Prostate gland (tissue), 2 donors: ENCODE measurements at regions not wholly inside any gene's neighbourhood (a gene's known extent, or its start where the extent isn't known, plus 50 kb on each side); places are given as distances from the start of the nearest gene placed in this dataset.

Experiments used
- DNase-seq: peaks from one replicate; pipeline ENCODE4 v3.0.0-alpha.2; 2019; ENCODE audit warnings: low spot score
- H3K27ac ChIP-seq, 2 donors: fragments of 200-600 bp; sonication (generic); 2 replicates each; pipeline ENCODE4 v1.5.1; 2017 to 2019
- H3K27me3 ChIP-seq: fragments of 200-600 bp; sonication (generic); replicated peaks from 2 replicates; pipeline ENCODE4 v1.5.1; 2019; ENCODE audit not compliant: insufficient read depth
- H3K36me3 ChIP-seq, 2 donors: fragments of 200-600 bp; sonication (generic); 1 replicate in 1 of 2; 2 replicates in 1 of 2; pipeline versions ENCODE4 v1.5.1 to v1.8.1; 2017 to 2019
- H3K4me1 ChIP-seq: fragments of 200-600 bp; sonication (generic); replicated peaks from 2 replicates; pipeline ENCODE4 v1.5.1; 2019
- H3K4me3 ChIP-seq, 2 donors: fragments of 200-600 bp; sonication (generic); 2 replicates each; pipeline ENCODE4 v1.5.1; 2017 to 2019
- H3K9me3 ChIP-seq: fragments of 200-600 bp; sonication (generic); 2 replicates; pipeline ENCODE4 v1.5.1; 2017
- POLR2A ChIP-seq: fragments of 450-650 bp; IDR thresholded peaks from one replicate; pipeline ENCODE4 v1.6.1; 2016; ENCODE audit warnings: antibody characterized with exemption, mild to moderate bottlenecking
- POLR2AphosphoS5 ChIP-seq: sonication (generic); formaldehyde crosslinking; IDR thresholded peaks from one replicate; pipeline ENCODE4 v1.6.1; 2017; ENCODE audit warnings: antibody characterized with exemption
- WGBS: methylation state at CpG from one replicate; pipeline ENCODE4 v1.1.5; 2018; 5-methylcytosine and 5-hydroxymethylcytosine counted together
- intact Hi-C: fragments of 100-400 bp; cut with DNase I; formaldehyde crosslinking; loops from one replicate; pipeline ENCODE4 v1.14.2; 2022
- TF ChIP-seq, protein P1 (sequence below), 4 experiments: fragments of 200-600 bp in 2 of 4; fragments of 450-650 bp in 2 of 4; sonication (generic) in 2 of 4; IDR thresholded peaks; 1 replicate in 3 of 4; 2 replicates in 1 of 4; pipeline ENCODE4 v1.5.1; 2016 to 2019; ENCODE audit warnings: antibody characterized with exemption in 4 of 4, mild to moderate bottlenecking in 2 of 4, moderate library complexity in 2 of 4

DNA sequence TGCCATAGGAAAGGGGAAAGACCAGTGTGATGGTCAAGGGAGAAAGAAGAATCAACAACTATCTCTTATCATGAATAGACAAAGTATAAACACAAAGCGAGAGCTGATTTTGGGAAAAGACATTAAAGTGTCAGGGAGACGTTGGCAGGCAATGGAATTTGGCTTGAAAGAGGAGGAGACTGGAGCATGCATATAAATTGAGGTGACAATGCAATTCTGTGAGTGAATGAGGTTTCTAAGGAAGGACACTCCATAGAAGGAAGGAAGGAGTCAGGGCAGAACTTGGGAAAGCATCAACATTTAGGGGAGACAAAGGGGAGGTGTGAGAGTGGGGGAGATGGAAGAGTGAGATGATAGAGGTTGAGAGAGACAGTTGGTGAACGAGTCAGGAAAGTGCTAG is 543.0 kb upstream of the TBL1XR1 start:
- DNase-seq, result no peak
- Histone ChIP-seq H3K27ac (no peak overlapping the region), H3K36me3 (no peaks in the 10 kb centered on the region), H3K27me3 (no peaks in the 10 kb centered on the region), H3K4me3 (no peak overlapping the region), H3K4me1 (no peaks in the 10 kb centered on the region), H3K9me3 (no peaks in the 10 kb centered on the region)
- TF ChIP-seq POLR2AphosphoS5 (no peak), POLR2A (no peak)
- TF ChIP-seq, protein P1, sequence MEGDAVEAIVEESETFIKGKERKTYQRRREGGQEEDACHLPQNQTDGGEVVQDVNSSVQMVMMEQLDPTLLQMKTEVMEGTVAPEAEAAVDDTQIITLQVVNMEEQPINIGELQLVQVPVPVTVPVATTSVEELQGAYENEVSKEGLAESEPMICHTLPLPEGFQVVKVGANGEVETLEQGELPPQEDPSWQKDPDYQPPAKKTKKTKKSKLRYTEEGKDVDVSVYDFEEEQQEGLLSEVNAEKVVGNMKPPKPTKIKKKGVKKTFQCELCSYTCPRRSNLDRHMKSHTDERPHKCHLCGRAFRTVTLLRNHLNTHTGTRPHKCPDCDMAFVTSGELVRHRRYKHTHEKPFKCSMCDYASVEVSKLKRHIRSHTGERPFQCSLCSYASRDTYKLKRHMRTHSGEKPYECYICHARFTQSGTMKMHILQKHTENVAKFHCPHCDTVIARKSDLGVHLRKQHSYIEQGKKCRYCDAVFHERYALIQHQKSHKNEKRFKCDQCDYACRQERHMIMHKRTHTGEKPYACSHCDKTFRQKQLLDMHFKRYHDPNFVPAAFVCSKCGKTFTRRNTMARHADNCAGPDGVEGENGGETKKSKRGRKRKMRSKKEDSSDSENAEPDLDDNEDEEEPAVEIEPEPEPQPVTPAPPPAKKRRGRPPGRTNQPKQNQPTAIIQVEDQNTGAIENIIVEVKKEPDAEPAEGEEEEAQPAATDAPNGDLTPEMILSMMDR (IDR thresholded peaks at IDR 0.05), result no peak
- 44% methylated on average over 3 of the region's 3 CpGs for WGBS
- intact Hi-C loops, result no loop called here

DNA sequence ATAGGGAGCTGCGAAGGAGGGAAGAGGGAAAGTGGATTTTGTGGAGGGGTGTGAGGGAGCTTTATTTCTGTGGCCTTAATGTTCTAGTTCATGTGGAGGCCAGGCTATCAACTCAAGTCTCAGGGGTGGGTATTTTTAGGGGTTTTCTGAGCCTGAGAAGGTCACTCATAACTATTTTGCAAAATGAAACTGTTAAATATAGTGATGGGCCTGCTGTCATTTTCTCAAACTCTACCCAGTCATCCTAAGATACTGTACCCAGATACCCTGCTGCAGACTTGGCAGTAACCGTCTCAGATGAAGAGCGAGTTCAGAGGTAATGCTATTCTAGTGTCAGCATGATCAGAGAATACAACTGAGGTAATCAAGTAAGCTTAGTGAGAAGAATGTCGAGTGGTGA is 545.0 kb upstream of the TBL1XR1 start:
- Histone ChIP-seq H3K4me1 (no peaks in the 10 kb centered on the region), H3K36me3 (no peaks in the 10 kb centered on the region), H3K9me3 (no peaks in the 10 kb centered on the region), H3K27ac (no peak overlapping the region), H3K4me3 (no peak overlapping the region), H3K27me3 (no peaks in the 10 kb centered on the region)
- WGBS, result 96% methylated on average over 4 of the region's 4 CpGs
- intact Hi-C loops, result no loop called here
- no peak for DNase-seq
- TF ChIP-seq POLR2AphosphoS5 (no peak), POLR2A (no peak)
- TF ChIP-seq, protein P1 (IDR thresholded peaks at IDR 0.05), result no peak

DNA sequence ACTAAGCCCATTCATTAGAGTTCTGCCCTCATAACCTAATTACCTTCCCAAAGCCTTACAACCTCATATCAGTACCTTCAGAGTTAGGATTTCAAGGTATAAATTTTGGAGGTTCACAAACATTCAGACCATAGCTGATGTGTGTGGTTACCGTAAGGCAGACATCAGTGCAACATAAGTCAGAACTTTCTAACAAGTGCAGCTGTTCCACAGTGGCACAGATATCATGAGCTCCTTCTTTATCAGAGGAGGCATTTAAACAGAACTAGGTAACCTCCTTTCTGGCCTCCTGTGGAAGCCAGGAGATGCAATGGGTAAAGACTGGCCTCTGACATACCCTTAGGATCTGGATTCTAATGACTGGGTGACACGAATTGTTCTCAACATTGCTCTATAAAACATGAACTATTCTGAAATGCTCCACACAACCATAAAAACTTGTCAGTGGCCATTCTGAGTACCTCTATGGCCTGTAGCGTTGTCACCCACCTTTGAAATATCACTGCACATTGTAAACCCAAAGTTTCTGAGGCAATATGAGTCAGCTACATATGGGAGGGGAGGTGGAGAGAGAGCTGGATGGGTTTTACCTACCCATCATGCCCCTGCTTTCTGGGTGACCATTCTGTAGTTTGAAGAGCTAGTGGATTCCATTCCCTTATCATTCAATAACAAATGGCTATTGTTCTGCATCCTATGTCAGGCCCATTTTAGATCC is 546.0 kb upstream of the TBL1XR1 start:
- TF ChIP-seq, protein P1 (IDR thresholded peaks at IDR 0.05), result no peak
- TF ChIP-seq POLR2AphosphoS5, result no peak
- TF ChIP-seq POLR2A, result no peak
- no peaks in the 10 kb centered on the region for H3K9me3 ChIP-seq
- H3K36me3 ChIP-seq, result no peaks in the 10 kb centered on the region
- DNase-seq, result no peak
- no peak overlapping the region for H3K27ac ChIP-seq
- no peaks in the 10 kb centered on the region for H3K4me1 ChIP-seq
- H3K27me3 ChIP-seq, result no peaks in the 10 kb centered on the region
- no peak overlapping the region for H3K4me3 ChIP-seq
- intact Hi-C loops, result no loop called here
- WGBS, result 59% methylated on average over 3 of the region's 3 CpGs

DNA sequence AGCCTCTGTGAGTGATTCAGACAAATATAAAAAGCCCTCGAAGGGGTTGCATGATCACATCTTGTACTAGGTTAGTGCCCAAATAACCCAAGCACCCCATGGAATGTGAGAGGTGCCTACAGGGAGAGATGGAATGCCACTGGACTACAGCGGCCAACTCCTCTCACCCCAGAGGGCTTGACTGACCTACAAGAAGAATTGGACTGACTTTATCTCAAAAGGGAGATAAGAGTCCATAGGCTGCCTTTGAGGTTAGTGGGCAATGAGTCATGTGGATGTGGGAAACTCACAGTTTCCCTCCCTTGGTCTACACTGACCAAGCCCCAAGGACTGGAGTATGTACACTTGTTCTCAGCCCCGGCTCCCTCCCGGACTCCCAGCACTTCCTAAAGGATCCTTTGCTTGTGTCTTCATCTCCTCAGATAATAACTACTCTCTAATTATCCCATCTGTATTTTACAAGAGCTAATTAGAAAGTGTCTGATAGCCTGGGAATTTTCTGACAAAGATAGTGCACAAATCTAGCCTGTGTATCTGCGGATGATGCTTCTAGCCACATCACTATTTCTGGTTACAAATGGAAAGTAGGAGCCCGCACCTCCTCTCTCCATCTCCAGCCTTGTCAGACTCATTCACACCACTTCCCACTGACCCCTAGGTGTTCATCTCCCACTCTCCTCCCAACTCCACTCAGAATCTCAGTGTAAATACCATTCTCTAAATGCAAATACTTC is 547.8 kb upstream of the TBL1XR1 start:
- no peak for DNase-seq
- H3K4me3 ChIP-seq, result no peak overlapping the region
- no peak for TF ChIP-seq POLR2AphosphoS5
- intact Hi-C loops, result no loop called here
- H3K27ac ChIP-seq, result no peak overlapping the region
- 87% methylated on average over 6 of the region's 6 CpGs for WGBS
- H3K9me3 ChIP-seq, result no peaks in the 10 kb centered on the region
- H3K36me3 ChIP-seq, result no peaks in the 10 kb centered on the region
- H3K27me3 ChIP-seq, result no peaks in the 10 kb centered on the region
- no peaks in the 10 kb centered on the region for H3K4me1 ChIP-seq

DNA sequence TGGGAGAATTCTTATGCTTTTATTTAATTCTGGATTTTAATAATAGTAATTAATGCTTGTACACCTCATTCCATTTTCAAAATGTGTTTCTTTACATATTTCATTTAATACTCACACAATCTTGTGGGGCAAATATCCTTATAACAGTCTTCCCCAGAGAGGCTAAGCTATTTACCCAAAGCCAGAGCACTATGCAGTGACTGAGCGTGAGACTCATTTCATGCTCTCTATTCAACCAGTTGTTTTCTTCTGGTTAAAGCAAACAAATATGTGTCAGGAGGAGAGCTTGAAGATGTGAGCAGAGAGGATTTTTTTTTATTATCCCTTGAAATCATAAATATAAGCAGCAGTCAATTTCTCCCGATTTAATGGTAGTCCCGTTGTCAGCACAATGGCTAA is 548.3 kb upstream of the TBL1XR1 start:
- Histone ChIP-seq H3K4me3 (no peak overlapping the region), H3K27me3 (no peaks in the 10 kb centered on the region), H3K4me1 (no peaks in the 10 kb centered on the region), H3K27ac (no peak overlapping the region), H3K9me3 (no peaks in the 10 kb centered on the region), H3K36me3 (no peaks in the 10 kb centered on the region)
- 56% methylated on average over 3 of the region's 3 CpGs for WGBS
- no peak for DNase-seq
- intact Hi-C loops, result no loop called here
- TF ChIP-seq POLR2A, result no peak
- TF ChIP-seq, protein P1 (IDR thresholded peaks at IDR 0.05), result no peak
- TF ChIP-seq POLR2AphosphoS5, result no peak
